GM03348 (cell line): ENCODE measurements at regions not wholly inside any gene's neighbourhood (a gene's known extent, or its start where the extent isn't known, plus 50 kb on each side); places are given as distances from the start of the nearest gene placed in this dataset.
"Not testable (repeated sequence)": the region's sequence is repeated elsewhere in the genome, so short reads cannot be mapped to it uniquely, and the experiment has no call there.

ENCODE experiments used
- DNase-seq: peaks from one replicate; pipeline ENCODE4 v3.0.0; 2012; ENCODE audit warnings: low spot score

- not testable (repeated sequence) for DNase-seq
Observed at GRCh38 chrX:63179852-63180251, 171.3 kb downstream of the SPIN4 start.

- DNase-seq, result not testable (repeated sequence)
Observed at GRCh38 chrX:63176578-63176977, 174.6 kb downstream of the SPIN4 start.

GRCh38 chrX:63173841-63174718, 177.1 kb downstream of the SPIN4 start:
- DNase-seq, result not testable (repeated sequence)

- not testable (repeated sequence) for DNase-seq
Observed at GRCh38 chrX:63169416-63169815, 181.7 kb downstream of the SPIN4 start.

- DNase-seq, result not testable (repeated sequence)
Observed at GRCh38 chrX:63168949-63169348, 182.2 kb downstream of the SPIN4 start.

GRCh38 chrX:63167002-63167401, 184.1 kb downstream of the SPIN4 start:
- DNase-seq, result not testable (repeated sequence)

- DNase-seq, result not testable (repeated sequence)
Observed at GRCh38 chrX:63160994-63161393, 190.1 kb downstream of the SPIN4 start.

- DNase-seq, result not testable (repeated sequence)
Observed at GRCh38 chrX:63160340-63160739, 190.8 kb downstream of the SPIN4 start.

- DNase-seq, result not testable (repeated sequence)
Observed at GRCh38 chrX:63145526-63145925, 205.6 kb downstream of the SPIN4 start.

GRCh38 chrX:63142588-63142987, 208.5 kb downstream of the SPIN4 start:
- not testable (repeated sequence) for DNase-seq

- not testable (repeated sequence) for DNase-seq
Observed at GRCh38 chrX:63135859-63136258, 215.3 kb downstream of the SPIN4 start.

- peak; percentile 2 for DNase-seq
Observed at GRCh38 chrX:63128509-63128908, 222.6 kb downstream of the SPIN4 start.

- no peak for DNase-seq
Observed at GRCh38 chrX:63115196-63115595, 235.9 kb downstream of the SPIN4 start.

- no peak for DNase-seq
Observed at GRCh38 chrX:63101879-63102620, 249.1 kb downstream of the SPIN4 start.

GRCh38 chrX:63058204-63058603, 292.9 kb downstream of the SPIN4 start:
- DNase-seq, result no peak

GRCh38 chrX:63050225-63050624, 300.9 kb downstream of the SPIN4 start:
- no peak for DNase-seq

- no peak for DNase-seq
Observed at GRCh38 chrX:63032811-63033210, 318.3 kb downstream of the SPIN4 start.

- DNase-seq, result no peak
Observed at GRCh38 chrX:63013549-63013948, 337.6 kb downstream of the SPIN4 start.

- no peak for DNase-seq
Observed at GRCh38 chrX:63012574-63012973, 338.6 kb downstream of the SPIN4 start.

- not testable (repeated sequence) for DNase-seq
Observed at GRCh38 chrX:63000196-63000595, 350.9 kb downstream of the SPIN4 start.
